GM18867 (cell line): ENCODE measurements at regions not wholly inside any gene's neighbourhood (a gene's known extent, or its start where the extent isn't known, plus 50 kb on each side); places are given as distances from the start of the nearest gene placed in this dataset.

Experiments
- ATAC-seq: cut with Tn5 transposase; IDR thresholded peaks from one replicate; pipeline ENCODE4 v1.9.1; 2021; ENCODE audit warnings: mild to moderate bottlenecking, moderate library complexity; ENCODE audit not compliant: unreplicated experiment

DNA sequence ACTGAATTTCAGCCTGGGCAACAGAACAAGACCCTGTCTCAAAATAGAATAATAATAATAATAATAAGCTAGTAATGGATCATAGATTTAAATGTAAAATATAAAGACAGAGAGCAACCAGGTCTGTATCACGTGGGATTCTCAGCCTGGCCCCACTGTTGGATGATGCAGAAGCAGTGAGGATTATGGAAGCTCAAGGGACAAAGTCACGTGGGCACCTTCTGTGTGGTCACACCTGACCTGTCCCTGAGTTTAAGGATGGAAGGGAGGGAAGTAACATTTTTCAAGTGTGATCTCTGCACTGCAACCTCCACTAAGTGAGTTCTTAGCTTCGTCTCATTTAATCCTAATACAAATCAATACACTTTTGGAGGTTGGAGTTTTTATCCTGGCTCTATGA, 212.5 kb upstream of the IER5L start:
- ATAC-seq = no peak

DNA sequence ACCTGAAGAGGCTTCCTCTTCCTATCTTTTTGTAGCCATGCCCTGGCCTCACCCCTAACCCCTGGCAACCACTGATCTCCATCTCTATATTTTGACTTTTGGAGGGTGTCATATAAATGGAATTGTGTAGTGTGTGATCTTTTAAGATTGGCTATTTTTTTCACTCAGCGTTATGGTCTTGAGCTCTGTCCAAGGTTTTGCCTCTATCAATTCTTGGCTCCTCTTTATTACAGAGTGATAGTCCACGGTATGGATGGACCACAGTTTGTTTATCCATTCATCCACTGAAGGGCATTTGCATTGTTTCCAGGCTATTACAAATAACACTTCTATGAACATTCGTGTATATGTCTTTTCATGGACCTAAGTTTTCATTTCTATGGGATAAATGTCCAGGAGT, 209.8 kb upstream of the IER5L start:
- ATAC-seq = no peak

DNA sequence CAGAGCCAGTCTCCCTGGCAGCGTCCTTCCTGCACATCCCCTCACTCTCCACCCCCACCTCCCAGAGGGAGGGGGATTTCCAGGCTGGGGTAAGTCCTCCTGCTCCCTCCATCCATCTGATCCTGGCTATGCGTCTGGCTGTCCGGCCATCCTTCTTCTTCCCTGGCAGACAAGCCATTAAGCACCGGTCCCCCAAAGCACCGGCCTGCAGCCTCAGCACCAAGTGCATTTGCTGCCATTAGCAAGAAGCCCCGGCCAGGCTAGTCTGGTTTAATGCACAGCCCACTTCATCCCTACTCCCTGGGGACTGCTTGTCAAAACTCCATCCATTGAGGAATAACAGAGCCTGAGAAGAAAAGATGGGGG, 208.7 kb upstream of the IER5L start:
- ATAC-seq = no peak

DNA sequence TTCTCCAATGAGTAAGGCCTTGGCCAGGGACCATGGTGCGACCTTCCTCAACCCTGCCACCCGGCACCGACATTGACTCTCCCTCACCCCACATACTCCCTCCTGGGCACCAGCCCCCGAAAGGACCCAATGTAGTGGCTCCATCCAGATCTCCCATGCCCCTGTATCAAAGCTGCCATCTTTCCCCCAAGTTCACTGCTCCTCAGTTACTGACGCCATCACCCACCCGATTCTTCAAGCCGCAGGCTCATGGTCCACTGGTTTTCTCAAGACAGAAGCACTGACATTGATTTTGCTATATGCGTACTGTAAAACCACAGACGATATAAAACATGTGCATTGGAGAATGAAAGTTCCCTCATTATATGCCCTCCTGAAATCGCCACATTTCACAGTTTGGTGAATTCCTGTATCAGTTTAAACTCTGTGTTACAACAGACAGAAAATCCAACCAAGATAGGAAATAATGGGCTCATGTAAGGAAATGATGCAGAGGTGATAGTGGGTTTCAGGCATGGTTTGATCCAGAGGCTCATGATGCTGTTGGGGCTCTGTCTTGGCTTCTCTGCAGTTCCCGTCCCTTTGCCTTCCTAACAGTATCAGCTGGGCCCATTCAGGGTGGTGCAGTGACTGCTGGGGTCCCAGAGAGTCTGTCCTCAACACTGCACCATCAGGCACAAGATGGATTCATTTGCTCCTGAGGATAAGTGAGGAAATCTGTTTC, 207.3 kb upstream of the IER5L start:
- no peak for ATAC-seq

DNA sequence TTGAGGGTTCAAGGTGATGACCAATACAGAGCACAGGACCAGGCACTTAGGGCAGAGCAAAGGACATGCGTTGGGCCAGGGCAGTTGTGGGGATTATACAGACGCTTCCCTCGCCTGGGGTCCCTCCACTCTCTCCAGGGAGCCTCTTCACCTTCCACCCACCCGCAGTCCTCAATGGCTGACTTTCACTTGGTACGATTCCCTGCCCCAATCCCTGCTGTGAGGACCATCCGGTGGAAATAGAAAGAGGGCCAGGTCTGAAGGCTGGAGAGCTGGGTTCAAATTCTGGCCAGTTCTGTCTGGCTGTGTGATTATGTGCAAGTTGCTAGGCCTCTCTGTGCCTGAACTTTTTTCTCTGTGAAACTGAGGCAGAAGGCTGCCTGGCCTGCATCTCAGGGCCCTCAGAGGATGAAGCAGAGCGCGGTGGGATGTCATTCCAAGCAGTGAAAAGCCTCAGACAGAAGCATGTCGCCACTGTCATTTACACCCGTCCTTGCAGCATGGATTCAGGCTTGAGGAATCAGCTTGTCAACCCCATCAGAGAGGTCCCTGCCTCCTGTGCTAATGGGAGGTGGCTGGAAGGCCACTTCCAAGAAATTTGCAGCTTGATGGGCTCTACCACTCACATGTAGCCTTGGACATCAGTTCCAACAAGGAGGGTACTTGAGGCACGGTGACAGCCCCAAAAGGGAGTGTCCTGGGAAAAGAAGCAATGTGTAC, 206.6 kb upstream of the IER5L start:
- ATAC-seq = no peak

DNA sequence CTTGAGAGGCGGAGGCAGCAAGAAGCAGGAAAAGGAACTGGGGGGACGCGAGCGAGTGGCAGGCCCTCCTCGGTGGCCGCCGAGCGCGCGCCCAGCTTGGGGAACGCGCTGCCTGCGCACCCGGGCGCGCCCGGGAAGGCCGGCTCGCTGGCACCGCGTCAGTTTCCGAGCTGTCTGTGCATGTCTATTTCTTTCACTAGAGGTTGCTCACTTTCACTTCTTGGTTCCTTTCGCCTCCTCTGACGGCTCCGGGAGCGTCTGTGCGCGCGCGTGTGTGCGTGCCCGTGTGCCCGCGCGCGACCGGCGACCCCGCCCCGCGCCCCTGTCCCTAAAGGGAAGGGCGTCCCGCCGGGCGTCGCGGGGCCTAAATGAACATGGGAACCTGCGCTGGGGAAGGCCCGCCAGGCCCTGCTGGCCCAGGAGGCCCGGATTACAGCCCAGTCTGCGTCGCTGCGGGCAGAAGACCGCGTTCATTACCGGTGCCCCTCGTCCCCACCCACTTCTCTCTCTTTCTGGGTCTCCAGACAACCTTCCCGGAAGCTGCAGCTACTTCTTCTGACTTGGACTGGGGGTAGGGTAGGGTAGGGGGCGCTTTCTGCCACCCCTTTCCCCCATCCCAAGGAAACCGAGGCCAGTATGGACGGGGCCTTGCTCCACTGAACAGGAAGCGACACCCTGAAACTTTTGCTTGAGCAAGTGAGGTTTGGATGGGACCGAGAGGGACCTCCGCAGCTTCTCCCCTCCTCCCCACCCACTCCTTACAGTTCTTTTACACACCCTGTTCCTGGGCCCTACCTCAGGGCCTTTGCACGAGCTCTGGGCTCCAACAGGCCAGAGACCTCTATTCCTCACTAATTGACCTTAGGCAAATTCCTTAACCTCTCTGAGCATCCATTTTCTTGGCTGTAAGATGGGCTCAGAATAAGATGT, 205.8 kb upstream of the IER5L start:
- ATAC-seq = no peak

DNA sequence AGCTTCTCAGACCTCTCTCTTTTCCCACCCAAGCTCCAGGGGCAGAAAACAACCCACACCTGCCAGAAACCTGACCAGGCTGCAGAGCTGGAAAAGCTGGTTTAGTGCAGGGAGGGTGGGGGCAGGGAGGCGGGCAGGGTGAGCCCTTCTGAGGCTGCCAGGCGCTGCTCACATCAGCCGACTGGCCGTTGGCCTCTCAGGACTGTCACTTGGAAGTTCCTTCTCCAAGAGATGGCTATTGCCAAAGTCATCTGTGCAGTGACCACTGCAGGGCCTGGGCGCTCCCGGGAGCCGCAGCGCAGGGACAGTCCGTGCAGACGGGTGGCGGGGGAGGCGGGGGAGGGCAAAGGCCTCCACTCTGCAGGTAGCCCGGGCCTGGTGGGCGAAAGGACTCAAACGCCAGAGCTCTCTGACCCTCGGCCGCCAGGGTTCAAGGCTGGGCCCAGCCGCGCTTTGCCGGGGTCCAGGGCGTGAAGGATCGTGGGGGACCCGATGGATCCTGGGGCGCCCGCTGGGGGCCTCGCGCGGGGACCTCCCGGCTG, 205.0 kb upstream of the IER5L start:
- no peak for ATAC-seq

DNA sequence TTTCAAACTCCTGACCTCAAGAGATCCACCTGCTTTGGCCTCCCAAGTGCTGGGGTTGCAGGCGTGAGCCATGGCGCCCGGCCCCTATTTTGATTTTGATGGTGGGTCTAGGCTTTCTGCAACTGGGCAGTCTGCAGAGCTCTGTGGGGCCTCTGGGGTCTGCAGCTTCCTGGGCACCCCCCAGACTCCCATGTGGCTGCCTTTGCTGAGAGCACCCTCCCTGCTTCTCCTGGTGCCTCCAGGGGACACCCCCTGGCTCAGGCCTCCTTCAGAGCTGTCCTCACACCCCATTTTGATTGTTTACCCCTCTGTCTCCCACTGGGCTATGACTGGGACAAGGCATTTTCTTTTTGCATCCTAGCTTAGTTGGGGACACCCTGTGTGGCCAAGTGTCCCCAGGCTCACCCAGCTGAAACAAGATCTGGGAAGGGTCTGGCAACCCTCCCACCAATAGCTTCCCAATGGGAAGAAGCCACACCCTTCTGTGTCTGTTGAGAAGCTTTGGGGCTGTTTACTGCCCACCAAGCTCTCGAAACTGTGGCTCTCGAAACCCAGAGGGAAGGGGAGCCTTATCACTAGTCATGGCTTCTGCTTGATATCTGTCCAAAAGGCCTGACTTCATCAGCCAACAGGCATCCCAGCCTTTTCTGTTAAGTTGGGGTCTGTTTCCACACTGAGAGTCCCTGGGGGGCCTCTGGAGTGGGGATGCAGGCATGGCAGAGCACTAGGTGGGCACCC, 204.4 kb upstream of the IER5L start:
- ATAC-seq = no peak

DNA sequence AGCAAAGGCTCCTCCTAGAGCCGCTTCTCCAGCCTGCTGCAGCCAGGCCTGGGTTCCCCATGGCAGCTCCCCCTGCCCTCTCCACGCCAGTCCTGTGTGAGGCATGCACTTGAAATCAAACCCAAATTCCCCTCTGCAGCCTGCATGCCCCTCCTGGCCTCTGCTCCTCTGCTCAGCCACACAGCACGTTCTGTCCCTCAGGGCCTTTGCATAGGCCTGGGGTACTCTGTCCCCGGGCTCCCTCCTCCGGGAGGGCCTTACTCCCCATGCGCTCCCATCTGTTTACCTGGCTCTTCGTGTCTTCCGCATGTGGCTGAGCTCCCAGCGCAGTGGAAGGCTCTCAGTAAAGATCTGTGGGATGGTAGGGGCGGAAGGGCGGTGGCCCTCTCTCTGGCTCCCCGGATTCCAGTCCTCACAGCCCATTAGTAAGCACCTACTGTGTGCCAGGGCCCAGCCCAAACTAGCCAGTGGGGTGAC, 203.5 kb upstream of the IER5L start:
- ATAC-seq = no peak

DNA sequence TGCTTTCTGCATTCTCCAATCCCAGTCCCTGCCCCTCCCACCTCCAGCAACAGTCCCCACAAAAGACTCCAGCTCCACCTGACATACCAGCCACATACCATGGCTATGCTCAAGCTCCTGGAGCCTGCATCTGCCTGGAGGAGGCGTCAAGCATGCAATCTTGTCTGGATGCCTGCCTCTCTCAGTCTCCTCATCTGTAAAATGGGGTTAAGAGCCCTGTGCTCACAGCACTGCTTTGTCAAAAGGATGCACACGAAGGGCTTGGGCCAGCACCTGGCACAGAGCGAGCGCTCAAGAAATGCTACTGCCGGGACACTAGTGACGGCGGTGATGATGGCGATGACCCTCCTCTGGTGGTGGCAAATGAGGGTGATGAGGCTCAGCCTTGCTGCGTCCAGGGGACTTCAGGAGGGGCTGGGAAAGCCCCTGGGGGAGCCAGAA, 202.9 kb upstream of the IER5L start:
- no peak for ATAC-seq

DNA sequence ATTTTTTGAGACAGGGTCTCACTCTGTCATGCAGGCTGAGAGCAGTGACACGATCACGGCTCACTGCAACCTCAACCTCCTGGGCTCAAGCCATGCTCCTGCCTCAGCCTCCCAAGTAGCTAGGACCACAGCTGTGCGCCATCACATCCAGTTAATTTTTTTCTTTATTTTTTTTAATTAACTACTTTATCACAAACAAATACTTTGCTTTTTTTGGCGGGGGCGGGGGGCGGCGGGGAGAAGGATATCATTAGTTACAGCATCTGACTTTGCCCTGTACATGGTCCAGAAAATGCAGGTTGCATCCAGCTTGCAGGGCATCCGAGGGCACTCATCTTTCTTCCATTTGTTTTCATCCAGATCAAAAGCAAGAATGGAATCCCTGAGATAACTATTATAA, 201.8 kb upstream of the IER5L start:
- ATAC-seq = no peak

DNA sequence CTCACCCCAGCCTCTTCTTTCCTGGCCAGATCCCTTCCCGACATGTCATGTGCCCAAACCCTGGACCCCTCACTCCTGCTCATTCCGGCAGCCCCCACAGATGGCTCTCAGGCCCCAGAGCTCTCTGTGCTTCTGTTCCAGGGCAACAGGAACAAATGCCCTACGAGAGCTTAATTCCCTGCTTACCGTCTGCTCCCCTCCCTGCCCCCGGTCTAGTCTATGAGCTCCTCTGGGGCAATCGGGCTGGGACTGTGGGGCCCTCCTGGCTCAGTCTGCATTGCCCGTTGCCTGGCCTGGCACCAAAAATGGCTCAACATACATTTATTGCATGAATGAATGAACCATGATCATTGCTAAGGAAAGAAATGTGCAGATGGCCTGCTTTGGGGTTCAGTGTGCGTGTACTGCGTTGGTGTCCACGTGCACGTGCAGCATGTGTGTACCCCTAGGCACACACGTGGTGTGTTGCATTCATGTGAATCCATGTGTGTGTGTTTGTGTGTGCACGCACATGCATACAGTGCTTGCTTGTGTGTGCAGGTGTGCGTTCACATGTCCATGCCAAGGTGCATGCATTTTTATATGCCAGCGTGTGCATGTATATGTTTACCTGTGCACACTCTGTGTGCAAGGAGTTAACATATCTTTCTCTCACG, 201.2 kb upstream of the IER5L start:
- ATAC-seq = no peak

DNA sequence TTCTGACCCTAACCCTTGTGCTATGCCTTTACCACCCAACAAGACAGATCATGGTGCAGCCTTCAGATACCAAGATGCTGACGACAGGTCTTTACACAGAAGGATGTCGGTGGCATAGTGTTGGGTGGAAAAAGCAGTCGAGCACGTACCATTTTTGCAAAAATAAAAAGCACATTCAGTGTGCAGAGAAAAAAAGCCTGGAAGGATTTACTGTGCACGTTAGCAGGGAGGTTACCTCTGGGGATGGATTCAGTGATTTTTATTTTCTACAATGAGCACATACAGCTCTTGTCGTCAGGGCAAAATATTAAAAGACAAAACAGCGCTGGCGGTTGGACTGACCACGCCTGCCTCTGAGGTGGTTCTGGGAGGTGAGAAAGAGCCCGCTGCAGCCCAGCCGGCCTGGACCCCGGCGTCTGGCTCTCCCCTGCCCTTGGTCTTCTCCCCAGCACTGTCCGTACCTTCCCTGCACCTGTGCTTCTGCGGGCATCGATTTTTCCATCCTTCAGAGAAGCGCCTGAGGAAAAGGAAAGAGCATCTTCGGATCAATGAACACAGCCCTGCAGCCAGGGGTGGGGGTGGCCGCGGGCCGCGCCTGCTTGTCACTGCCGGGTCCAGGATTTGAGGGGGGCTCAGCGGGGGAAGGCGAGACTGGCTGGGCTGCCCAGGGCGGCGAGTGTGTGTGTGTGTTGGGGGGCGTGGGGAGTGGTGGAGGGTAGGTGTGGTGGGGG, 200.0 kb upstream of the IER5L start:
- no peak for ATAC-seq

DNA sequence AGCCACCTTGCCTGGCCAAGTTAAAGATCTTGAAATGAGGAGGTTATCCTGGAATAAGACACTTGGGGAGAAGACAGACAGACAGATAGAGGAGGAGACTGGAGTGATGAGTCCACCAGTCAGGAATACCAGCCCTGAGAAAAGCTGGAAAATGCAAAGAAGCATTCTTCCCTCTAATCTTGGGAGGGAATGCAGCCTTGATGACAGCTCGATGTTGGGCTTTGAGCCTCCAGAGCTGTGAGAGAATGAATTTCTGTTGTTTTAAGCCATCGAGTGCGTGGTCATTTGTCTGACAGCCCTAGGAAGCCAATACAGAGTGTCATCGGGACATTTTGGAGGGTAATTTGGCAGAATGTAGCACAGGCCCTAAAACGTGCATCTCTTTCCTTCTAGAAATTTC, 199.1 kb upstream of the IER5L start:
- ATAC-seq = no peak

DNA sequence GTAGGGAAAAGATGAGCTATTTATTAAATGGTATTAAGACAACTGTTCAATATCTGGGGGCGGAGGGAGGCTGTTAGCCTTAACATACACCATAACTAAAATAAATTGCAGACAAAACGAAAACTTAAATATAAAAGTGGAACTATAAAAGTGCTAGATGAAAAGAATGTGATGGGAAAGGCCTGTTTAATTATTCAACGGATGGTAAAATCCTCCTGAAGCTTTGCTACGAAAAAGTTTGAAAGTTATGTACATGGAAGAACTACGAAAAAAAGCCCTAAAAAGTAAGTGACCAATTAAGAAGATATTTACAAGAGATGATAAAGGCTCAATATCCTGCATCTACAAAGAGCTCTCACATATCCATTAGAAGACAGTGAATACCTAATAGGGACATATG, 197.8 kb upstream of the IER5L start:
- ATAC-seq = no peak

DNA sequence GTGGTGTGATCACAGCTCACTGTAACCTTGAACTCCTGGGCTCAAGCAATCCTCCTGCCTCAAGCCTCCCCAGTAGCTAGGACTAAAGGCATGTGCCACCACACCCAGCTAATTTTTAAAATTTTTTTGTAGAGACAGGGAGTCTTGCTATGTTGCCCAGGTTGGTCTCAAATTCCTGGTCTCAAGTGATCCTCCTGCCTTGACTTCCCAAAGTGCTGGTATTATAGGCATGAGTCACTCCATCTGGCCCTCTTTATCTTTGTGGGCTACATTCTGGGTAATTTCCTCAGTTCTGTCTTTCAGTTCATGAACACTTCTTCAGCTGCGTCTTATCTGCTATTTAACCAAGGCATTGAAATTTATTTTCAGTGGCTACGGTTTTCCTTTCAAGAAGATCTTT, 196.6 kb upstream of the IER5L start:
- ATAC-seq = no peak

DNA sequence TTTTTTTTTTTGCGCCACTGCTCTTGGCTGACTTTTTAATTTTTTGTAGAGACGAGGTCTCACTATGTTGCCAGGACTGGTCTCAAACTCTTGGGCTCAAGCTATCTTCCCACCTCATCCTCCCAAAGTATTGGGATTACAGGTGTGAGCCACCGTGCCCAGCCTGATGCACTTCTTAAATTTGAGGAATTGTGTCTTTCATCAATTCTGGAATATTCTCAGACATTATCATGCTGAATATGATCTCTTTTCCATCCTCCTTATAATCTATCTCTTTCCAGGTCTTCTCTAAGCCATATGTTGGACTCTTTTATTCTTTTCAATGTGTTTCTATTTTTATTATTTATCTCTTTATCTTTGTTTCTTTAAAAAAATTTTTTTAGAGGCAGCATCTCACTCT, 196.2 kb upstream of the IER5L start:
- ATAC-seq = no peak

DNA sequence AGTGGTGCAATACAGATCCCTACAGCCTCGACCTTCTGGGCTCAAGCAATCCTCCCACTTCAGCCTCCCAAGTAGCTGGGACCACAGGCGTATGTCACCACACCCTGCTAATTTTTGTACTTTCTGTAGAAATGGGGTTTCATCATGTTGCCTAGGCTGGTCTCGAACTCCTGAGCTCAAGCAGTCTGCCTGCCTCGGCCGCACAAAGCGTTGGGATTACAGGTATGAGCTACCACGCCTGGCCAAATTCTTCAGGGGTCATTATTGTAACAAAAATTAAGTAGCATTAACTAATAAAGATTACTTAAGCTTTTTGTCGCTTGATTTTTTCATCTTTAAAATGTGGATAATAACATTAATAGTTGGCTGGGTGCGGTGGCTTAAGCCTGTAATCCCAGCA, 195.3 kb upstream of the IER5L start:
- ATAC-seq = no peak

DNA sequence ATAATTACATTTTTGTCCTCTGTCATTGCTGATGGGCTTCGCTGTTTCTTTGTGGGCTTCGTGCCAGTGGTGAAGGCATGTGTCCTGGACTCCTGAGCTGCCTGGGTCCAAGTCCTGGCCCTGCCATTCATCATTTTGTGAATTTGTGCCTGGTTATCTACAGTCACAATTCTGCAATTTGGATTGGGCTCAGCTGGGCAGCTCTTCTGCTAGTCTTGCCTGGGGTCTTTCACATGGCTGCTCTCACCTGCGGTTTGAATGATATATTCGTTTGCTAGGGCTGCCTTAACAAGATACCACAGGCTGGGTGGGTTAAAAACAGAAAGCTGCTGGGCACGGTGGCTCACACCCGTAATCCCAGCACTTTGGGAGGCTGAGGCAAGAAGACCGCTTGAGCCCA, 192.7 kb upstream of the IER5L start:
- ATAC-seq = no peak
